GM23248 (cell line): ENCODE measurements at regions not wholly inside any gene's neighbourhood (a gene's known extent, or its start where the extent isn't known, plus 50 kb on each side); places are given as distances from the start of the nearest gene placed in this dataset.

Experiments used
- DNase-seq: peaks from one replicate; pipeline ENCODE4 v3.0.0-alpha.2; 2015
- H2AFZ ChIP-seq: fragments of 200-600 bp; sonication (generic); 2 replicates; pipeline ENCODE4 v1.6.1; 2016; ENCODE audit warnings: antibody characterized with exemption
- H3F3A ChIP-seq: fragments of 200-600 bp; sonication (generic); 2 replicates; pipeline ENCODE4 v1.6.1; 2016; ENCODE audit warnings: mild to moderate bottlenecking, antibody characterized with exemption, mixed run types; ENCODE audit not compliant: insufficient read depth
- H3K27ac ChIP-seq: fragments of 200-600 bp; sonication (generic); 2 replicates; pipeline ENCODE4 v1.5.1; 2016; ENCODE audit warnings: mild to moderate bottlenecking
- H3K27me3 ChIP-seq: fragments of 200-600 bp; sonication (generic); replicated peaks from 2 replicates; pipeline ENCODE4 v1.6.1; 2016; ENCODE audit warnings: mild to moderate bottlenecking; ENCODE audit not compliant: insufficient read depth
- H3K36me3 ChIP-seq: fragments of 200-600 bp; sonication (generic); 2 replicates; pipeline ENCODE4 v1.6.1; 2016; ENCODE audit warnings: low read depth, mild to moderate bottlenecking
- H3K4me1 ChIP-seq: fragments of 200-600 bp; sonication (generic); 2 replicates; pipeline ENCODE4 v1.6.1; 2016; ENCODE audit warnings: mild to moderate bottlenecking; ENCODE audit not compliant: insufficient read depth
- H3K4me2 ChIP-seq: fragments of 200-600 bp; sonication (generic); one replicate; pipeline ENCODE4 v1.6.1; 2016; ENCODE audit warnings: mild to moderate bottlenecking; ENCODE audit not compliant: unreplicated experiment
- H3K4me3 ChIP-seq: fragments of 200-600 bp; sonication (generic); 2 replicates; pipeline ENCODE4 v1.5.1; 2016; ENCODE audit warnings: mild to moderate bottlenecking
- H3K79me2 ChIP-seq: fragments of 200-600 bp; sonication (generic); 2 replicates; pipeline ENCODE4 v1.6.1; 2016; ENCODE audit warnings: mild to moderate bottlenecking; ENCODE audit not compliant: insufficient read depth
- H3K9ac ChIP-seq: fragments of 200-600 bp; sonication (generic); 2 replicates; pipeline ENCODE4 v1.6.1; 2016; ENCODE audit warnings: mild to moderate bottlenecking
- H3K9me2 ChIP-seq: fragments of 200-600 bp; sonication (generic); 2 replicates; pipeline ENCODE4 v1.6.1; 2016; ENCODE audit warnings: mixed run types, mild to moderate bottlenecking, moderate library complexity; ENCODE audit not compliant: insufficient read depth
- H3K9me3 ChIP-seq: fragments of 200-600 bp; sonication (generic); one replicate; pipeline ENCODE4 v1.6.1; 2017; ENCODE audit warnings: low read depth
- H4K20me1 ChIP-seq: fragments of 200-600 bp; sonication (generic); 2 replicates; pipeline ENCODE4 v1.6.0; 2016; ENCODE audit not compliant: insufficient read depth
- EZH2 ChIP-seq: fragments of 200-600 bp; sonication (generic); IDR thresholded peaks from 2 replicates; pipeline ENCODE4 v1.6.1; 2018; ENCODE audit warnings: antibody characterized with exemption, mild to moderate bottlenecking; ENCODE audit not compliant: insufficient read depth, poor library complexity, severe bottlenecking
- EZH2phosphoT487 ChIP-seq: fragments of 200-600 bp; sonication (generic); IDR thresholded peaks from 2 replicates; pipeline ENCODE4 v1.6.1; 2018; ENCODE audit warnings: antibody characterized with exemption, moderate library complexity, mild to moderate bottlenecking, low read depth; ENCODE audit not compliant: insufficient read depth
- WGBS, 2 experiments: methylation state at CpG; one replicate each; pipeline ENCODE4 v1.1.6; 2015 to 2017; ENCODE audit warnings: low lambda C conversion rate in 2 of 2, low coverage in 1 of 2; ENCODE audit errors: missing lambda C conversion rate in 2 of 2; 5-methylcytosine and 5-hydroxymethylcytosine counted together
- in situ Hi-C: fragments of 300-500 bp; cut with MboI; formaldehyde crosslinking; loops from 2 replicates; pipeline ENCODE4 v1.15.0; 2020

GRCh38 chr5:152151113-152151512 lies 226.5 kb upstream of the GLRA1 start:
- Histone ChIP-seq H3K27ac (no peak overlapping the region), H3K9me2 (no peaks in the 10 kb centered on the region), H4K20me1 (no peaks in the 10 kb centered on the region), H3K9me3 (no peaks in the 10 kb centered on the region), H3K36me3 (no peaks in the 10 kb centered on the region), H3K4me3 (no peak overlapping the region), H3K27me3 (no peaks in the 10 kb centered on the region), H3K9ac (no peak overlapping the region), H3K4me1 (no peaks in the 10 kb centered on the region), H3F3A (no peaks in the 10 kb centered on the region), H3K79me2 (no peaks in the 10 kb centered on the region), H2AFZ (no peak overlapping the region), H3K4me2 (no peak overlapping the region)
- no peak for DNase-seq
- 28 to 37% methylated on average over 4 of the region's 4 CpGs for WGBS, 2 experiments
- TF ChIP-seq EZH2 = no peak
- TF ChIP-seq EZH2phosphoT487 = no peak
- in situ Hi-C loops = no loop called here

GRCh38 chr5:152147286-152147685 lies 222.6 kb upstream of the GLRA1 start:
- no peaks in the 10 kb centered on the region for H3K79me2 ChIP-seq
- H3K9me2 ChIP-seq = no peaks in the 10 kb centered on the region
- no peaks in the 10 kb centered on the region for H3K9me3 ChIP-seq
- no peak overlapping the region for H3K4me2 ChIP-seq
- H4K20me1 ChIP-seq = no peaks in the 10 kb centered on the region
- no peaks in the 10 kb centered on the region for H3K4me1 ChIP-seq
- DNase-seq = no peak
- in situ Hi-C loops = loop anchor here (10.0 kb wide), 1 partner anchor 312 kb away; no protein-coding TSS in a partner anchor
- no peaks in the 10 kb centered on the region for H3K27me3 ChIP-seq
- no peak overlapping the region for H3K27ac ChIP-seq
- no peak for TF ChIP-seq EZH2phosphoT487
- TF ChIP-seq EZH2 = no peak
- no peak overlapping the region for H3K4me3 ChIP-seq
- H3K9ac ChIP-seq = no peak overlapping the region
- no peak overlapping the region for H2AFZ ChIP-seq
- no peaks in the 10 kb centered on the region for H3F3A ChIP-seq
- no peaks in the 10 kb centered on the region for H3K36me3 ChIP-seq

- in situ Hi-C loops = loop anchor here (10.0 kb wide), 1 partner anchor 312 kb away; no protein-coding TSS in a partner anchor
- H4K20me1 ChIP-seq = no peaks in the 10 kb centered on the region
Measured at GRCh38 chr5:152146566-152146965, 221.9 kb upstream of the GLRA1 start.

GRCh38 chr5:152144556-152144955 lies 219.9 kb upstream of the GLRA1 start:
- in situ Hi-C loops = loop anchor here (10.0 kb wide), 1 partner anchor 310 kb away; no protein-coding TSS in a partner anchor
- no peaks in the 10 kb centered on the region for H3K9me3 ChIP-seq
- no peaks in the 10 kb centered on the region for H3K9me2 ChIP-seq
- H3K27me3 ChIP-seq = no peaks in the 10 kb centered on the region; the same call in 1 of the 2 replicates
- 39% methylated on average over 2 of the region's 2 CpGs for WGBS, 2 experiments
- no peak overlapping the region for H2AFZ ChIP-seq
- no peak for TF ChIP-seq EZH2
- no peak for TF ChIP-seq EZH2phosphoT487
- H3K9ac ChIP-seq = no peak overlapping the region
- H3K27ac ChIP-seq = no peak overlapping the region
- no peak overlapping the region for H3K4me3 ChIP-seq
- no peaks in the 10 kb centered on the region for H4K20me1 ChIP-seq
- no peaks in the 10 kb centered on the region for H3K4me1 ChIP-seq
- no peak overlapping the region for H3K4me2 ChIP-seq
- H3K36me3 ChIP-seq = no peaks in the 10 kb centered on the region
- DNase-seq = no peak
- no peaks in the 10 kb centered on the region for H3F3A ChIP-seq
- no peaks in the 10 kb centered on the region for H3K79me2 ChIP-seq

More at GRCh38 chr5:152146566-152146965, 221.9 kb upstream of the GLRA1 start:
- TF ChIP-seq EZH2 = no peak
- no peaks in the 10 kb centered on the region for H3K9me3 ChIP-seq
- no peak for DNase-seq
- H2AFZ ChIP-seq = no peak overlapping the region
- no peaks in the 10 kb centered on the region for H3K36me3 ChIP-seq
- H3K27ac ChIP-seq = no peak overlapping the region
- no peaks in the 10 kb centered on the region for H3K9me2 ChIP-seq
- no peak overlapping the region for H3K9ac ChIP-seq
- 35 to 41% methylated on average over 8 of the region's 8 CpGs for WGBS, 2 experiments
- H3K4me1 ChIP-seq = no peaks in the 10 kb centered on the region
- H3K4me3 ChIP-seq = no peak overlapping the region
- H3F3A ChIP-seq = no peaks in the 10 kb centered on the region
- no peaks in the 10 kb centered on the region for H3K79me2 ChIP-seq
- no peaks in the 10 kb centered on the region for H3K27me3 ChIP-seq
- no peak overlapping the region for H3K4me2 ChIP-seq

- Histone ChIP-seq H3K27me3 (no peaks in the 10 kb centered on the region; the same call in 1 of the 2 replicates), H4K20me1 (no peaks in the 10 kb centered on the region), H3K9ac (no peak overlapping the region), H3K27ac (no peak overlapping the region), H3K9me2 (no peaks in the 10 kb centered on the region), H3K36me3 (no peaks in the 10 kb centered on the region), H2AFZ (no peak overlapping the region), H3F3A (no peaks in the 10 kb centered on the region), H3K4me3 (no peak overlapping the region), H3K4me1 (no peaks in the 10 kb centered on the region), H3K9me3 (no peaks in the 10 kb centered on the region), H3K79me2 (no peaks in the 10 kb centered on the region), H3K4me2 (no peak overlapping the region)
- WGBS, 2 experiments = 30 to 32% methylated on average over 9 of the region's 9 CpGs
- no peak for DNase-seq
- no peak for TF ChIP-seq EZH2phosphoT487
- TF ChIP-seq EZH2 = no peak
- in situ Hi-C loops = loop anchor here (10.0 kb wide), 1 partner anchor 309 kb away; no protein-coding TSS in a partner anchor
Measured at GRCh38 chr5:152144030-152144429, 219.4 kb upstream of the GLRA1 start.
